ENCODE measurements at regions not wholly inside any gene's neighbourhood (a gene's known extent, or its start where the extent isn't known, plus 50 kb on each side); places are given as distances from the start of the nearest gene placed in this dataset.

GRCh38 chr16:85373741-85374570, 239.2 kb upstream of the GSE1 start:
- ChIA-PET POLR2A (no interaction called here), CTCF (ENCODE audit: low intra/inter-chr PET ratio, low total read pairs) (no interaction called here)
- no peaks in the 10 kb centered on the region for H3K9me3 ChIP-seq (ENCODE audit: low read length)
- no peaks in the 10 kb centered on the region; the same call in 1 of the 2 replicates for H4K20me1 ChIP-seq (ENCODE audit: insufficient read depth, low read length)
- in situ Hi-C loops (cut with HindIII; ENCODE audit: extremely low pct_ligation_motif_present, low pct_unique_long_range_greater_than_20kb) (no loop called here), intact Hi-C loops (cut with micrococcal nuclease; ENCODE audit: unreplicated experiment) (no loop called here)
- no peaks in the 10 kb centered on the region for H3K27me3 ChIP-seq (ENCODE audit: control insufficient read depth in 1 of 2, insufficient read depth in 2 of 2, low read length in 2 of 2)
- BruUV-seq (replicated peaks): no TSS peak
- H3K4me1 ChIP-seq (ENCODE audit: insufficient read depth, low read length): no peaks in the 10 kb centered on the region
- H3K4me2 ChIP-seq (ENCODE audit: low read depth, low read length): no peak overlapping the region
- 75% methylated on average over 40 of the region's 41 CpGs for WGBS (ENCODE audit: low lambda C conversion rate)
- ATAC-seq (no peak), FAIRE-seq (no peak), DNase-seq (ENCODE audit: low spot score) (no peak)
- TF ChIP-seq NBN (conservative IDR thresholded peaks at IDR 0.05) (0 out of 2 replicates have a peak, but pooled peaks have one; percentile 41), ZNF790 (CRISPR knock-in tag; IDR thresholded peaks at IDR 0.05; ENCODE audit: borderline replicate concordance) (no peak), ZNF646 (CRISPR knock-in tag; IDR thresholded peaks at IDR 0.05) (peak; percentile 73; the same call in 1 of the 2 replicates), TGIF2 (CRISPR knock-in tag; IDR thresholded peaks at IDR 0.05) (no peak), MNT (IDR thresholded peaks at IDR 0.05) (peak; percentile 61)
- no peak overlapping the region for H3K27ac ChIP-seq (ENCODE audit: extremely low read length, insufficient read depth, low read length)
- H3K79me2 ChIP-seq (ENCODE audit: insufficient read depth, low read length): no peaks in the 10 kb centered on the region
- H3K4me3 ChIP-seq (replicated peaks in 1 of 3; ENCODE audit: insufficient read depth in 1 of 3, low read depth in 2 of 3, low read length in 3 of 3): no peak overlapping the region
- no peak overlapping the region for H3K9ac ChIP-seq (ENCODE audit: insufficient read depth, low read depth, low read length)
- H3K36me3 ChIP-seq (replicated peaks in 1 of 2; ENCODE audit: control insufficient read depth in 1 of 2, insufficient read depth in 2 of 2, low read length in 2 of 2): no peaks in the 10 kb centered on the region
- H2AFZ ChIP-seq (ENCODE audit: low read length): no peak overlapping the region
